ENCODE measurements at regions not wholly inside any gene's neighbourhood (a gene's known extent, or its start where the extent isn't known, plus 50 kb on each side); places are given as distances from the start of the nearest gene placed in this dataset.
A peak's percentile ranks its signal among the peaks of the same experiment; 100 is the strongest.

- peaks cover 14% of the 10 kb centered on the region for H3K9me3 ChIP-seq (replicated peaks)
- H3K4me3 ChIP-seq = no peak overlapping the region
- no peak overlapping the region for H3K27ac ChIP-seq
- H3K4me1 ChIP-seq (replicated peaks) = peaks cover 57% of the 10 kb centered on the region
- DNase-seq (ENCODE audit: low read depth in 1 of 2, low spot score in 2 of 2) = no peak
- H3K36me3 ChIP-seq = no peaks in the 10 kb centered on the region
- H3K27me3 ChIP-seq (replicated peaks) = no peaks in the 10 kb centered on the region
Observed at GRCh38 chr7:22649686-22650085, 77.3 kb upstream of the IL6 start.

DNA sequence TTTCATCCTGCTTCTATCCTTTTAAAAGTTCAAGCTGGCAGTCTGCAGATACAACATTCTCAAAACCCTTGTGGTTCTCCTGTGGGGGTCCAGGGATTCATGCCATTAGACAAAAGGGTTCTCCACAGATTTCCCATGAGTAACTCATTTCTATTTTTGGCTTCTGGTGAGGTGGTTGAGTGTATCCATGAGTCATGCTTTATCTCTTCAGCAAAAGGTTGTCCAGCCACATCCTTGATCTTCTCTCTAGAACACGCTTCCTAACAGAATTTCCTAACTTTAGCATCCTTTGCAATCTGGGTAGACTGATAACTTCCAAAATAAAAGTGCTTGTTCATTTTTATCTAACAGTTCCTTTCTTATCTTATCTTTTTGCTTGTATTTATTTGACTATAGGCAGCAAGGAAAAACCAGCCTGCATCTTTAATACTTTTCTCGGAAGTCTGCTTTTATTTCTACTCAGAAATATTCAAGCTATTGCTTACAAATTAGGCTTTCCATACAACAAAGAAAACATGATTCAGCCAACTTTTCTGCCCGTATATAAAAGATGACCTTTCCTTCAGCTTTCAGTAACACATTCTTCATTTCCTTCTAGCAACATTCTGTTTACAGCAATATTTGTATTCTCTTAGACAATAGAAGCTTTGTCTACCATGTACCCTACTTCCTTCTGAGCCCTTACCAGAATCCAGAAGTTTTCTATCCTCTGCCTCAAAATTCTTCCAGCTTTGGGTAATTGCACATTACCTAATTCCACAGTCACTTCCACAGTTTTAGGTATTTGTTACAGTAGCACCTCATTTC is 79.3 kb upstream of the IL6 start:
- H3K27me3 ChIP-seq (replicated peaks) = no peaks in the 10 kb centered on the region
- peaks cover 14% of the 10 kb centered on the region for H3K9me3 ChIP-seq (replicated peaks)
- no peak overlapping the region for H3K4me3 ChIP-seq
- DNase-seq (ENCODE audit: low read depth in 1 of 2, low spot score in 2 of 2) = peak; percentile 74 to 84
- H3K4me1 ChIP-seq (replicated peaks) = peaks cover 44% of the 10 kb centered on the region
- peak overlapping the region; percentile 88 for H3K27ac ChIP-seq
- H3K36me3 ChIP-seq = no peaks in the 10 kb centered on the region

- H3K9me3 ChIP-seq (replicated peaks) = peaks cover 14% of the 10 kb centered on the region
- peaks cover 23% of the 10 kb centered on the region for H3K4me1 ChIP-seq (replicated peaks)
- H3K4me3 ChIP-seq = no peak overlapping the region
- no peaks in the 10 kb centered on the region for H3K36me3 ChIP-seq
- no peak for DNase-seq (ENCODE audit: low read depth in 1 of 2, low spot score in 2 of 2)
- no peaks in the 10 kb centered on the region for H3K27me3 ChIP-seq (replicated peaks)
- H3K27ac ChIP-seq = no peak overlapping the region
Observed at GRCh38 chr7:22645418-22646181, 81.4 kb upstream of the IL6 start.

- no peaks in the 10 kb centered on the region for H3K27me3 ChIP-seq (replicated peaks)
- no peak overlapping the region for H3K4me3 ChIP-seq
- no peak overlapping the region for H3K27ac ChIP-seq
Observed at GRCh38 chr7:22642454-22642853, 84.5 kb upstream of the IL6 start.

DNA sequence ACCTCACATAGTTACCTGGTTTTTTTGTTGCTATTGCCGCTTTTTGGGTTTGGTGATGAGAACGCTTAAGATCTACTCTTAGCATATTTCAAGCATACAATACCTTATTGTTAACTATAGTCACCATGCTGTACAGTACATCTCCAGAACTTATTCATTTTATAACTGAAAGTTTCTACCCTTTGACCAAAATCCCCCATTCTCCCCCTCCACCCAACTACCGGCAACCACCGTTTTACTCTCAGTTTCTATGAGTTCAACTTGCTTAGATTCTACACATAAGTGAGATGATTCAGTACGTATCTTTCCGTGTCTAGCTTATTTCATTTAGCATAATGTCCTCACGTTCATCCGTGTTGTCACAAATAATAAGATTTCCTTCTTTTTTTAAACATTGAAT is 86.7 kb upstream of the IL6 start:
- Histone ChIP-seq H3K36me3 (no peaks in the 10 kb centered on the region), H3K4me1 (replicated peaks) (no peaks in the 10 kb centered on the region; the same call in 1 of the 2 replicates), H3K9me3 (replicated peaks) (no peaks in the 10 kb centered on the region), H3K27ac (no peak overlapping the region), H3K4me3 (no peak overlapping the region), H3K27me3 (replicated peaks) (no peaks in the 10 kb centered on the region)
- DNase-seq (ENCODE audit: low read depth in 1 of 2, low spot score in 2 of 2) = no peak

More at GRCh38 chr7:22642454-22642853, 84.5 kb upstream of the IL6 start:
- no peak for DNase-seq (ENCODE audit: low read depth in 1 of 2, low spot score in 2 of 2)
- Histone ChIP-seq H3K9me3 (replicated peaks) (peaks cover 14% of the 10 kb centered on the region), H3K36me3 (no peaks in the 10 kb centered on the region), H3K4me1 (replicated peaks) (peaks cover 9% of the 10 kb centered on the region)

- Histone ChIP-seq H3K4me3 (no peak overlapping the region), H3K36me3 (no peaks in the 10 kb centered on the region), H3K9me3 (replicated peaks) (no peaks in the 10 kb centered on the region), H3K27me3 (replicated peaks) (no peaks in the 10 kb centered on the region), H3K27ac (no peak overlapping the region), H3K4me1 (replicated peaks) (no peaks in the 10 kb centered on the region; the same call in 1 of the 2 replicates)
- DNase-seq (ENCODE audit: low read depth in 1 of 2, low spot score in 2 of 2) = no peak
Observed at GRCh38 chr7:22639396-22639795, 87.6 kb upstream of the IL6 start.

DNA sequence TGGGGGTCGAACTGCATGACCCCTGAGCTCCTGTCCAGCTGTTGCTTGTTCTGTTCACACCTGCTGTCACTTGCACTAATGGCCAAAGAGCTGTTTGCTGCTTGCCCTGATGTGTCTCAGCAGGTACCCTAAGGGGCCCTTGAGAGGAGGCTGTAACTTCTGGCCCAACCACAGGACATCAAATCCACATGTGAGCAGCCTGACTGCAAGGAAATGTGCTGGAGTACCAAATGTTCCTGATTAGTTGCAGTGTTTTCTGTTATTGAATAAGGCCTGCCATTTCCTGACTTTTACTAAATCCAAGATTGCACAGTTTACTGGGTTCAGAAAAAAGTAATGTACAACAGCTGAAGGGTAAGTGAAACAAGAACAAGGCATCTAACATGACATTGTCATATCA is 91.7 kb upstream of the IL6 start:
- Histone ChIP-seq H3K27me3 (replicated peaks) (no peaks in the 10 kb centered on the region), H3K9me3 (replicated peaks) (no peaks in the 10 kb centered on the region), H3K27ac (no peak overlapping the region), H3K4me1 (replicated peaks) (no peaks in the 10 kb centered on the region; the same call in 1 of the 2 replicates), H3K4me3 (no peak overlapping the region), H3K36me3 (no peaks in the 10 kb centered on the region)
- DNase-seq (ENCODE audit: low read depth in 1 of 2, low spot score in 2 of 2) = no peak

- Histone ChIP-seq H3K4me3 (no peak overlapping the region), H3K27me3 (replicated peaks) (no peaks in the 10 kb centered on the region), H3K4me1 (replicated peaks) (no peaks in the 10 kb centered on the region), H3K36me3 (no peaks in the 10 kb centered on the region), H3K27ac (no peak overlapping the region), H3K9me3 (replicated peaks) (no peaks in the 10 kb centered on the region)
- DNase-seq (ENCODE audit: low read depth in 1 of 2, low spot score in 2 of 2) = no peak
Observed at GRCh38 chr7:22633954-22634474, 93.0 kb upstream of the IL6 start.

- no peaks in the 10 kb centered on the region for H3K27me3 ChIP-seq (replicated peaks)
- H3K36me3 ChIP-seq = no peaks in the 10 kb centered on the region
- H3K27ac ChIP-seq = no peak overlapping the region
- H3K9me3 ChIP-seq (replicated peaks) = no peaks in the 10 kb centered on the region
- no peak overlapping the region for H3K4me3 ChIP-seq
- DNase-seq (ENCODE audit: low read depth in 1 of 2, low spot score in 2 of 2) = no peak
- no peaks in the 10 kb centered on the region for H3K4me1 ChIP-seq (replicated peaks)
Observed at GRCh38 chr7:22633286-22633953, 93.6 kb upstream of the IL6 start.

DNA sequence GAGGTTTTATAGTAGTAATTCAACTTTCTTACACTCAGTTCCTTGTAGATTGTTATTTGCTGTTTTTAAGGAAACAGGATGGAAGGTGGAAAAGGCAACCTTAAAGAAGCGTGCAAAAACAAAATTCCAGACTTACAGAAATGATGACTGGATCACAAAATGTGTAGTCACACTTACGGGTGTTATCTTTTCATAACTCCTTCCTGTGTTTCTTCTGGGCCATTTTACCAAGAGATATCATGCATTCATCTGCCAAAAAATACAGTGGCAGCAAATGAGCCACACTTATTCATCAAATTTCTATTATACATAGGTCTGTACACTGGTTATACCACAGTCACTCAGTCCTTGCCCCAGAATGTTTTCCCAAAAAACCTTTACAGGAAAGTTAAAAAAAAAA is 94.3 kb upstream of the IL6 start:
- Histone ChIP-seq H3K4me1 (replicated peaks) (no peaks in the 10 kb centered on the region), H3K27me3 (replicated peaks) (no peaks in the 10 kb centered on the region), H3K9me3 (replicated peaks) (no peaks in the 10 kb centered on the region), H3K4me3 (no peak overlapping the region), H3K27ac (no peak overlapping the region), H3K36me3 (no peaks in the 10 kb centered on the region)
- no peak for DNase-seq (ENCODE audit: low read depth in 1 of 2, low spot score in 2 of 2)

DNA sequence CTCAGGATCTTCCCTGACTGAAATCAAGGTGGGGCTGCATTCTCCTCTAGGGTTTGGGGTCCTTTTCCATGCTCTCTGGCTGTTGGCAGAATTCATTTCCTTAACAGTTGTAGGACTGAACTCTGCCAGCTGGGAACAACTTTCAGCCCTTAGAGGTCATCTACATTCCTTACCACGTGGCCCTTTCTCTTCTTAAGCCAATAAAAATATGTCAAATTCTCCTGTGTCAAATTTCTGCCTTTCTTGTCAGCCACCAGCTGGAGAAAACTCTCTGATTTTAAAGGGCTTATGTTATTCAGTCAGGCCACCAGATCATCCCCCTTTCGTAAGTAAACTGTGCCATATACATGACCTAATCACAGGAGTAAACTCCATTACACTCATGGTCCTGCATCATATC is 95.3 kb upstream of the IL6 start:
- Histone ChIP-seq H3K9me3 (replicated peaks) (no peaks in the 10 kb centered on the region), H3K4me1 (replicated peaks) (no peaks in the 10 kb centered on the region), H3K27me3 (replicated peaks) (no peaks in the 10 kb centered on the region), H3K27ac (no peak overlapping the region), H3K4me3 (no peak overlapping the region), H3K36me3 (no peaks in the 10 kb centered on the region)
- DNase-seq (ENCODE audit: low read depth in 1 of 2, low spot score in 2 of 2) = no peak

GRCh38 chr7:22630069-22630468 is 96.9 kb upstream of the IL6 start:
- Histone ChIP-seq H3K36me3 (no peaks in the 10 kb centered on the region), H3K9me3 (replicated peaks) (no peaks in the 10 kb centered on the region), H3K27me3 (replicated peaks) (no peaks in the 10 kb centered on the region), H3K4me1 (replicated peaks) (no peaks in the 10 kb centered on the region), H3K4me3 (no peak overlapping the region), H3K27ac (no peak overlapping the region)
- DNase-seq (ENCODE audit: low read depth in 1 of 2, low spot score in 2 of 2) = no peak

GRCh38 chr7:22629056-22629455 is 97.9 kb upstream of the IL6 start:
- no peak overlapping the region for H3K4me3 ChIP-seq
- H3K4me1 ChIP-seq (replicated peaks) = no peaks in the 10 kb centered on the region
- no peaks in the 10 kb centered on the region for H3K36me3 ChIP-seq
- no peak overlapping the region for H3K27ac ChIP-seq
- H3K27me3 ChIP-seq (replicated peaks) = no peaks in the 10 kb centered on the region
- no peaks in the 10 kb centered on the region for H3K9me3 ChIP-seq (replicated peaks)
- no peak for DNase-seq (ENCODE audit: low read depth in 1 of 2, low spot score in 2 of 2)

DNA sequence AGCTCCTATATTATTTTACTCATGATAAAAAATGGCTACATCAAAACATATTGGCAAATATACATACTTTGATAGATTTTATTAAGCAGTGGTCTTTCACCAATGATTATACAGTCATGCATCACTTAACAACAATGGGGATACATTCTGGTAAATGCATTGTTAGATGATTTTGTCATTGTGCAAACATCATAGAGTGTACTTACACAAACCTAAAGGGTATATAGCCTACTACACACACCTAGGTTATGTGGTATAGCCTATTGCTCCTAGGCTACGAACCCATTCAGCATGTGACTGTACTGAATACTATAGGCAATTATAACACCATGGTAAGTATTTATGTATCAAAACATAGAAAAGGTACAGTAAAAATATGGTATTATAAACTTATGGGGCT is 98.9 kb upstream of the IL6 start:
- Histone ChIP-seq H3K27me3 (replicated peaks) (no peaks in the 10 kb centered on the region), H3K4me3 (no peak overlapping the region), H3K9me3 (replicated peaks) (no peaks in the 10 kb centered on the region), H3K4me1 (replicated peaks) (no peaks in the 10 kb centered on the region), H3K27ac (no peak overlapping the region), H3K36me3 (no peaks in the 10 kb centered on the region)
- no peak for DNase-seq (ENCODE audit: low read depth in 1 of 2, low spot score in 2 of 2)

All from SJSA1 (cell line).